Activated naive CD8-positive, alpha-beta T cell treated with anti-CD3 and anti-CD28 coated beads, Interleukin-2, amount 50 U/mL, for 24 hours (primary cell): ENCODE measurements at regions not wholly inside any gene's neighbourhood (a gene's known extent, or its start where the extent isn't known, plus 50 kb on each side); places are given as distances from the start of the nearest gene placed in this dataset.
"Not testable (repeated sequence)": the region's sequence is repeated elsewhere in the genome, so short reads cannot be mapped to it uniquely, and the experiment has no call there.

Experiments
- ATAC-seq: fragments of 150-1000 bp; cut with Tn5 transposase; one replicate; pipeline ENCODE4 v1.10.0; 2021
- DNase-seq: peaks from one replicate; pipeline ENCODE4 v3.0.0; 2021
- H3K27ac Mint-ChIP-seq: one replicate; pipeline ENCODE4 v1.8.0; 2021; ENCODE audit warnings: mild to moderate bottlenecking, mixed read lengths
- H3K27me3 Mint-ChIP-seq: one replicate; pipeline ENCODE4 v1.8.0; 2021; ENCODE audit warnings: mixed read lengths
- H3K36me3 Mint-ChIP-seq: one replicate; pipeline ENCODE4 v1.8.0; 2021; ENCODE audit warnings: low read depth, mixed read lengths
- H3K4me1 Mint-ChIP-seq: one replicate; pipeline ENCODE4 v1.8.0; 2021; ENCODE audit warnings: mixed read lengths
- H3K4me3 Mint-ChIP-seq: one replicate; pipeline ENCODE4 v1.8.0; 2021; ENCODE audit warnings: mild to moderate bottlenecking, moderate library complexity, mixed read lengths
- H3K9me3 Mint-ChIP-seq: one replicate; pipeline ENCODE4 v1.8.0; 2021; ENCODE audit warnings: mixed read lengths

DNA sequence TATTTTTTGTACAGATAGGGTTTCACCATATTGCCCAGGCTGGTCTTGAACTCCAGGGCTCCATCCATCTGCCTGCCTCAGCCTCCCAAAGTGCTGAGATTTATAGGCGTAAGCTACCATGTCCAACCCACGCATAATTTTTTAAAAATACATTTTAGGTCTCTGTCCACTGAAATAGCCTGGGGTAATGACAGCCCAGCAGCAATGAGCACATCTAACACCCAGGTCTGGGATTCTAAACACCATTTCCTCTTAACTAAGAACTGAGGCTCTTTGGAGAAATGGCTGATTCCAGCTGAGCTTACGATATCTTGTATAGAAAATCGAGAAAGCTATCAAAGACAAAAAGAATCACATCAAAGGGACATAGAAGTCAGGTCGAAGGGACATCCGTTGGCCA, 245.3 kb downstream of the PARN start:
- Mint-ChIP-seq H3K4me1 (no peaks in the 10 kb centered on the region), H3K27ac (no peak overlapping the region), H3K4me3 (no peak overlapping the region), H3K36me3 (no peaks in the 10 kb centered on the region), H3K27me3 (peaks cover 2% of the 10 kb centered on the region), H3K9me3 (no peaks in the 10 kb centered on the region)
- ATAC-seq (no peak), DNase-seq (no peak)

DNA sequence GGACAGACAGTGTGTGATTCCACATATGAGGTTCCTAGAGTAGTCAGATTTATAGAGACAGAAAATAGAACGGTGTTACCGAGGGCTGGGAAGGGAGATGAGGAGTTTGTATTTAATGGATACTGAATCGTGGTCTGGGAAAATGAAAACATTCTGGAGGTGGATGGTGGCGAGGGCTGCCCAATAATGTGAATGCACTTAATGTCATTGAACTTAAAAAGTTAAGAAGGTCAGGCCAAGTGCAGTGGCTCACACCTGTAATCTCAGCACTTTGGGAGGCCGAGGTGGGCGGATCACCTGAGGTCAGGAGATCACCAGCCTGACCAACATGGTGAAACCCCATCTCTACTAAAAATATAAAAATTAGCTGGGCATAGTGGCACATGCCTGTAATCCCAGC, 246.2 kb downstream of the PARN start:
- H3K9me3 Mint-ChIP-seq, H3K27me3 Mint-ChIP-seq, H3K4me1 Mint-ChIP-seq, DNase-seq, H3K27ac Mint-ChIP-seq, H3K36me3 Mint-ChIP-seq, ATAC-seq, H3K4me3 Mint-ChIP-seq: not testable (repeated sequence)

DNA sequence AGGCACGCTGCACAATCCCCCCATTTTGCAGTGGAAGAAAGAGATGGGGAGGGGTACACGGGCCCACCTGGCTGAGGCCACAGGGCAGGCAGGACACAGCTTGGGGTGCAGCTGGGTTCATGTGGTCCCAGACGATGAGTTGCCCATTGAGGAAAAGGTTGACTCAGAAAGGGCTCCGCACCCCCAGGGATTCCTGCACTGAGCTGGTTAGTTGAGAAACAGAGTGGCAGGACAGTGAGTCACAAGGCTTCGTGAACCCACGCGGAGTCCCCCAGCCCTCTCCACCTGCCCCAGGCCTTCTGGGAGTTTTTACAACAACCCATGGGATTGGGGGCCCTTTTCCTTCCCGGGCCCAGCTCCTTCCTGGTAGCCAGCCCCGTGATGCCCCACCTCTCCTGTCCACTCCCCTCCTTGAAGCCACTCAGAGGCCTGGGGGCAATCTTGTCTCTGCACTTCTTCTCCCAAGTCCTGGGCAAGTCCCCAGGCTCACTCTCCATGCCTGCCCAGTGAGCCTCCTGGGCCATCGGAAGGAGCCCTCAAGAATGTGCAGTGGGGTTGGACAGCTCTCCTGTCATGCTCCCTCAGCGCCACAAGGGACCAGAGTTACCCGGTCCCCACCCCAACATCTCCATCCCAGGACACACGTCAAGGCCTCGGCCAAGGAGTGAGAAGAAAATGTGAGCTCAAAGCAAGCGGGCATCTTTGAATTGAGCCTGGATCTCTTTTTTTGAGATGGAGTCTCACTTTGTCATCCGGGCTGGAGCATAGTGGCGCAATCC, 251.2 kb downstream of the PARN start:
- H3K9me3 Mint-ChIP-seq, result no peaks in the 10 kb centered on the region

DNA sequence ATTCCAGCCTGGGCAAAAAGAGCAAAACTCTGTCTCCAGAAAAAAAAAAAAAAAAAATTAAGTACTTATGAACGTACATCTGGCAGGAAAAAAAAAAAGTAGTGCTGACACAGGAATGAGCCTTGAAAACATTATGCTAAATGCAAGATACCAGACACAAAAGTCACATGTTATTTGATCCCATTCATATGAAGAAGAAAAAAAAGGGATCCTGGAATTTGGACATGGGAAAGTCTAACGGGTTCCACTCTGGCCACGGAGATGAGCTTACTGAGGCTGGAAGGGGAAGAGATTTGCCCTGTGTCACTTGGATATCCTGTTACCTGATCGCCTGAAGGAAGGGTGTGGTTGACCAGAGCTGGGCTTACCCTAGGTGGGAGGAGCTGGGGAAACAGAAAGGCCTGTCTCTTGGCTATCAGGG, 251.9 kb downstream of the PARN start:
- no peaks in the 10 kb centered on the region for H3K27me3 Mint-ChIP-seq
- no peaks in the 10 kb centered on the region for H3K4me1 Mint-ChIP-seq
- no peak for ATAC-seq

More for the DNA sequence above, 251.2 kb downstream of the PARN start:
- ATAC-seq (no peak), DNase-seq (no peak)
- no peaks in the 10 kb centered on the region for H3K36me3 Mint-ChIP-seq
- H3K27ac Mint-ChIP-seq, result no peak overlapping the region
- peaks cover 2% of the 10 kb centered on the region for H3K27me3 Mint-ChIP-seq
- no peaks in the 10 kb centered on the region for H3K4me1 Mint-ChIP-seq
- no peak overlapping the region for H3K4me3 Mint-ChIP-seq

DNA sequence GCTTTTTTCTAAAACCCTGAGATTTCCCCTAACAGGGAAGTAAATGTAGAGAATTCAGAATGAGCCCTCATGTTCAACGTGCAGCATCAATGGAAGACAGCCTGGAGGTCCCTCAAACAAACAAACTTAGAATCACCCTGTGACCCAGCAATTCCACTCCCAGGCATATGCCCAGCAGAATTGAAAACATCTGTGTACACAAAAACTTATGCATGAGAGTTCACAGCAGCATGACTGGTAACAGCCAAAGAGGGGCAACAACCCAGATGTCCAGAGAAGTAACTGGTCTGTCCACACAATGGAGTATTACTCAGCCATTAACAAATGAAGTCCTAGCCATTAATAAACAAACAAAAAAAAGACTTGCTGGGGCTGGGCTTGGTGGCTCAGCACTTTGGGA, 252.7 kb downstream of the PARN start:
- DNase-seq, result no peak
- no peaks in the 10 kb centered on the region for H3K9me3 Mint-ChIP-seq
- no peaks in the 10 kb centered on the region for H3K27me3 Mint-ChIP-seq
- ATAC-seq, result no peak
- no peaks in the 10 kb centered on the region for H3K4me1 Mint-ChIP-seq
- H3K4me3 Mint-ChIP-seq, result no peak overlapping the region
- no peaks in the 10 kb centered on the region for H3K36me3 Mint-ChIP-seq
- H3K27ac Mint-ChIP-seq, result no peak overlapping the region

More for the DNA sequence above, 251.9 kb downstream of the PARN start:
- no peak overlapping the region for H3K27ac Mint-ChIP-seq
- no peaks in the 10 kb centered on the region for H3K9me3 Mint-ChIP-seq
- no peaks in the 10 kb centered on the region for H3K36me3 Mint-ChIP-seq
- no peak for DNase-seq
- H3K4me3 Mint-ChIP-seq, result no peak overlapping the region

DNA sequence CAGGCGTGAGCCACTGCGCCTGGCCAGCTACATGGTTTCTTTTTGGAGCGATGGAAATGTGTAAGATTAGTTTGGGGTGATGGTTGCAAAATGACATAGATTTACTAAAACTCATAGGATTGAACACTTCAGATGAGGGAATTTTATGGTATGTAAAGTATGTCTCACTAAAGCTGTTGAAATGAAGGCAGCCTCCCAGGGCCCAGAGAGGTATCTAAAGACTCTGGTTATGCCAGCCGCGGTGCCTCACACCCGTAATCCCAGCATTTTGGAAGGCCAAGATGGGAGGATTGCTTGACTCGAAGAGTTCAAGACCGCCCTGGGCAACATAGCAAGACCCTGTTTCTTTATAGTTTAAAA, 254.9 kb downstream of the PARN start:
- Mint-ChIP-seq H3K27ac (no peak overlapping the region), H3K4me3 (no peak overlapping the region), H3K9me3 (no peaks in the 10 kb centered on the region), H3K36me3 (no peaks in the 10 kb centered on the region), H3K27me3 (no peaks in the 10 kb centered on the region), H3K4me1 (no peaks in the 10 kb centered on the region)
- ATAC-seq (no peak), DNase-seq (no peak)

DNA sequence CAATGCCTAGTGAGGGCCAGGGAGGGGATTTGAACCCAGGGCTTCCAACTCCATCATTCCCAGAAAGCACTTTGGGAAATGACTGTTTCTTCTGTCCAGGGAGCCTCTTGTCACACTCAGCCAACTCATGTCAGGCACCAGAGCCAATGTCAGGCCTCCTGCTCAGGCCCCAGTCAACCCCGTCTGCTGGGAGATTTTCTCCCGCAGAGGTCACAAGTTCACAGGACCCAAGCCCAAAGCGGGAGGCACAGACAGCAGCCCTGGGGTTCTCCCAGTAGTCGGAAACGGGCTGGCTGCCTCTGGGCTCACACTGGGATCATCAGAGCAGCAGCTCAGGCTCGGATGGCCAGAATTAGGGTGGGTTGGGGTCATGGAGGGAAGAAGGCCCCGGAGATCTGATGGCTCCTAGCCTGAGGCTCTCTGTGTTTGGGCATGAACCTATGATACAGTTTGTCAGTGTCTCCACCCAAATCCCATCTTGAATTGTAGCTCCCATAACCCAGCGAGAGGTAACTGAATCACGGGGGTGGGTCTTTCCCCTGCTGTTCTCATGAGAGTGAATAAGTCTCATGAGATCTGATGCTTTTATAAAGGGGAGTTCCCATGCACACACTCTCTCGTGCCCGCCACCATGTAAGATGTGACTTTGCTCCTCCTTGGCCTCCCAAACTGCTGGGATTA, 255.5 kb downstream of the PARN start:
- H3K27ac Mint-ChIP-seq, result no peak overlapping the region
- no peaks in the 10 kb centered on the region for H3K4me1 Mint-ChIP-seq
- no peaks in the 10 kb centered on the region for H3K36me3 Mint-ChIP-seq
- DNase-seq (no peak), ATAC-seq (no peak)
- no peaks in the 10 kb centered on the region for H3K27me3 Mint-ChIP-seq
- no peaks in the 10 kb centered on the region for H3K9me3 Mint-ChIP-seq
- no peak overlapping the region for H3K4me3 Mint-ChIP-seq

DNA sequence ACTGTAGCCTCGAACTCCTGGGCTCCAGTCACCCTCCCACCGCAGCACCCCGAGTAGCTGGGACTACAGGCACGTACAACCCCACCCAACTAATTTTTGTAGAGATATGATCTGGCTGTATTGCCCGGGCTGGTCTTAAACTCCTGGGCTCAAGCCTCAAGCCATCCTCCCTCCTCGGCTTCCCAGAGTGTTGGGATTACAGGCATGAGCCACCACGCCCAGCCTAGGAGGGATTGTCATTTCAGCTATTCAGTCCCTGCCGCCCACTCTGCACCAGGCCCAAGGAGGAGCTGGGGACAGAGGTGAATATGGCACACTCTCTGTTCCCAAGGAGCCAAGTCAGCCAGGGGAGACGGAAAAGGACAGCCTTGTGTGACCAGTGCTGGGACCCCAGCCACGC, 256.2 kb downstream of the PARN start:
- Mint-ChIP-seq H3K4me1 (no peaks in the 10 kb centered on the region), H3K27ac (no peak overlapping the region), H3K4me3 (no peak overlapping the region), H3K36me3 (no peaks in the 10 kb centered on the region), H3K9me3 (no peaks in the 10 kb centered on the region), H3K27me3 (no peaks in the 10 kb centered on the region)
- DNase-seq, result no peak
- ATAC-seq, result no peak

DNA sequence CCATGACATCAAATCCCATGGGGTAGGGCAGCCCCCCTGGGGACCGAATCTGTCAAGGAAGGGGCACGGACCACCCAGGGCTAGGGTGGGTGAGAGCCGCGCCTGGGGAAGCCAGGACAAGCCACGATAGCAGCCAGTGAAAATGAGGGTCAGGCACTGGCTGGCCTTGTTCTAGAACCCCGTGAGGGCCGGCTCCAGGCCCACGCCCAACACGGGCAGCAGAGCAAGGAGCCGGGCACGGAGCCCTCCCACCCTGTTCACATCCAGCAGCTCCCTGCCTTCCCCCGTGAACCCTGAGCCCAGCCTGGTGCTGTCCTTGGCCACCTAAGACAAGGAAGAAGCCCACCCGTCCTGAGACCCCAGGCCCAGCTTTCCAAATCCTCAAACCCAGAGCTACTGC, 256.7 kb downstream of the PARN start:
- Mint-ChIP-seq H3K4me1 (no peaks in the 10 kb centered on the region), H3K4me3 (no peak overlapping the region), H3K36me3 (no peaks in the 10 kb centered on the region), H3K27me3 (no peaks in the 10 kb centered on the region), H3K27ac (no peak overlapping the region), H3K9me3 (no peaks in the 10 kb centered on the region)
- DNase-seq (no peak), ATAC-seq (no peak)

DNA sequence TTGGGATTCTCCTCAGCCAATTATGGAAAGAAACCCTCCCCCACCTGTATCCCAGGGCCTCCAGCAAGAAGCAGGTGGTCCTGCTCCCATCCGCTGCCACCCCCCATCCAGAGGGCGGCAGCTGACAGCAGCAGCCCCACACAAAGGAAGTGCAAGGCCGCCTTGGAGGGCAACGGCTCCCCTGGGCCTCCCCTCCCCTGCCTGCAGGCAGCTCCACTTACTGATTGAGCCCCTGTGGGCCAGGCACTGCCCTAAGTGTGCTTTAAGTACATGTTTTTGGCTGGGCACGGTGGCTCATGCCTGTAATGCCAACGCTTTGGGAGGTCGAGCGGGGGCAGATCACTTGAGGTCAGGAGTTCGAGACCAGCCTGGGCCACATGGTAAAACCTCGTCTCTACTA, 257.6 kb downstream of the PARN start:
- Mint-ChIP-seq H3K9me3 (no peaks in the 10 kb centered on the region), H3K4me3 (no peak overlapping the region), H3K27me3 (no peaks in the 10 kb centered on the region), H3K36me3 (no peaks in the 10 kb centered on the region), H3K4me1 (no peaks in the 10 kb centered on the region), H3K27ac (no peak overlapping the region)
- ATAC-seq (no peak), DNase-seq (no peak)

DNA sequence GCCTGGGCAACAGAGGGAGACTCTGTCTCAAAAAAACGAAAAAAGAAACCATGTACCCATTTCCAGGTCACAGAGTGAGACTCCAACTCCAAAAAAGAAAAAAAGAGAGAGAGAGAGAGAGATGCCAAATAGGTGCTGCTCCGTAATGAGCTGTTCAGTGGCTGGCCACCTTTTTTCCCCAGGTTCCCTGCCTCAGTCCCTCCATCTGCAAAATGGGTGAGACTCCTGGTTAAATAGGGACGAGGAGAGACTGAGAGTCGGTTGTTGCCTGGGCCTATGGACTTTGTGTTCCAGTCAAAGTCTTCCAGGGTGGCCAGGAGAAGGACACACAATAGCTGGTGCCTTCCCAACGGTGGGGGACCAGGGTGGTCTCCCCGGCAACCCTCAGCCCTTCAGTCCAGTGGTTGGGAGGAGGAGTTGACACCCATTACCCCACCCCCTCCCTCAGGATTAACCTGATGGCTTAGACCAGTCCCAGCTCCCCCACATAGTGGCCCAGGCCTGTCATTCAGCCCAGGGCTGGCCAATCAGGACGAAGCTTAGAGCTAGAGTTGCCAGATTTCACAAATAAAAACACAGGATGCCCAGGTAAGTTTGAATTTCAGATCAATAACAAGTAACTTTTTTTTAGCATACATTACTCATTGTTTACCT, 258.2 kb downstream of the PARN start:
- ATAC-seq, result no peak
- Mint-ChIP-seq H3K9me3 (no peaks in the 10 kb centered on the region), H3K36me3 (no peaks in the 10 kb centered on the region), H3K27me3 (no peaks in the 10 kb centered on the region), H3K4me1 (no peaks in the 10 kb centered on the region), H3K27ac (no peak overlapping the region), H3K4me3 (no peak overlapping the region)
- DNase-seq, result no peak

DNA sequence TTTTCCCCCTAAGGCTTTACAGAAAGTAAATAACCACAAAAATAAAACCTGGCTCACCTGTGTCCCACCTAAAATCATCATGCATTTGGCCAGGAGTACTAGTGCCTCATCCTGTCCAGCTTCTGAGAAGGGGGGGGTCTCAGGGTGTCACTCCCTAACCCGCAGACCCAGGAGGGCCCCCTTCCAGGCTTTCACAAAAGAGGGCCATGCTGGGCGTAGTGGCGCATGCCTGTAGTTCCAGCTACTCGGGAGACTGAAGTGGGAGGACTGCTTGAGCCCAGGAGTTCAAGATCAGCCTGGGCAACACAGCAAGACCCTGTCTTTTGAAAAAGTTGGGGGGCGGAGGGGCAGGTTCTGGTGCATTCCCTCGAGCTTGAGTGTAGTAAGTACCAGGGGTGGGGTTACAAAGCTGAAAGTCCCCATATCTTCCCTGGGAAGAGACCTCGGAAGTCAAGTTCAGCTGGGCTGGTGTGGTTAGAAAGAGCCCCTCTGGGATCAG, 259.3 kb downstream of the PARN start:
- Mint-ChIP-seq H3K27me3 (no peaks in the 10 kb centered on the region), H3K36me3 (no peaks in the 10 kb centered on the region), H3K4me3 (no peak overlapping the region), H3K9me3 (no peaks in the 10 kb centered on the region), H3K27ac (no peak overlapping the region), H3K4me1 (no peaks in the 10 kb centered on the region)
- no peak for DNase-seq
- ATAC-seq, result no peak

DNA sequence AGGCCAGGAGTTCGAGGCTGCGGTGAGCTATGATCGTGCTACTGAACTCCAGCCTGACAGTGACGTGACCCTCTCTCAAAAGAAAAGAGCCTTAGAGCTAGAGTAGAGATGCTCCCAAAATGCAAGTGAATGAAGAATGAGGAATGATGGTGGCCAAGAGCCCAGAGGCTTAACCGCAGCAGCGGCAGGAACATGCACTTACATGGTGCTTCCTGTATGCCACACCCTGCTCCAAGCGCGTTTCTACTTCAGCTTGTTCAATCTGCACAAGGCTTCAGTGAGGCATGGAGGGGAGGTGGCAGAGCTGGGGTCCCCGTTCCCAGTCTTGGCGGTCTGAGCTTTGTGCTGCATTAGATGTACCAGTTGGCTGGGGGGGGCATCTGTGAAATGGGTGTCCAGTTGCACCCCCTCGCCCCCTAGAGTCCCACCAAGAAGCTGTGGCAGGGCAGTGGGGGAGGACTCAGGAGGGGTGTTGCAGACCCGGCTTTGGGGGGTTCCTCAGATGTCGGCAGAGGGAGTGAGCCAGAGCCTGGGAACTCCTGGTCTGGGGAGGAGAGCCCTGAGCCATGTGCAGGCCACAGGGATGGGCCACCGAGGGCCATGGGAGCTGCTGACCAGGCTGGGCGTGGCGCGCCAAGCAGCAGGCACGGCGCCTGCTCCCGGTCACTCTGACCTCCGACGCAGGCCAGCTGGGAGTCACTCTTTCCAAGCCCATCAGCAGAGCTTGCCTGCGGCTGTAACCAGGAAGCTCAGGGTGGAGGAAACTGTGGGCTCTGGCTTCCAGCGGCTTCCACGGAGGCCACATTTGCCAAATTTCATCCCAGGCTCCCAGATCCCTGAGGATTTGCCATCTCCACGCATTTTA, 260.1 kb downstream of the PARN start:
- no peaks in the 10 kb centered on the region for H3K9me3 Mint-ChIP-seq

DNA sequence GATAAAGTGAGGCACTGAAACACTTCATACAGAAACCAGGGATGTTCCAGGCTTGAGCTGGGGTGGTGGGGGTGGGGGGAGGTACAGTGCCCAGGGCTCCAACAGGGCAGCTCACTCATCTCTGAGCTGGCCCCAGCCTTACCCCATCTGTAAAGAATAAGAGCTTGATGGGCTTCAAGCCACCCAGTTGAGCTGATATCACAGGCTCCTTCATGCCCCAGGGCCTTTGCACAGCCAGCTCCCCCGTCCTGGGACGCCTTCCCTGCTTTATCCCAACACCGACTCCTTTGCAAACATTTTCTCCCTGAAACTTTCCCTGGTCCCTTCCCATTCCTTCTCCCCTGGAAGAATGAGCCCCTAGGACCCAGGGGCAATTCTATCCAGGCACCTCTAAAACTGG, 261.7 kb downstream of the PARN start:
- Mint-ChIP-seq H3K36me3 (no peaks in the 10 kb centered on the region), H3K4me3 (no peak overlapping the region), H3K4me1 (no peaks in the 10 kb centered on the region), H3K27ac (no peak overlapping the region), H3K27me3 (no peaks in the 10 kb centered on the region), H3K9me3 (no peaks in the 10 kb centered on the region)
- no peak for ATAC-seq
- no peak for DNase-seq

More for the DNA sequence above, 260.1 kb downstream of the PARN start:
- Mint-ChIP-seq H3K27ac (no peak overlapping the region), H3K36me3 (no peaks in the 10 kb centered on the region), H3K27me3 (no peaks in the 10 kb centered on the region), H3K4me1 (no peaks in the 10 kb centered on the region), H3K4me3 (no peak overlapping the region)
- ATAC-seq (no peak), DNase-seq (no peak)
